Right atrium auricular region (tissue), 2 donors: ENCODE measurements at regions not wholly inside any gene's neighbourhood (a gene's known extent, or its start where the extent isn't known, plus 50 kb on each side); places are given as distances from the start of the nearest gene placed in this dataset.

Experiments
- DNase-seq: peaks from one replicate; pipeline ENCODE4 v3.0.0-alpha.2; 2019; ENCODE audit warnings: low spot score
- H3K27ac ChIP-seq, 2 donors: fragments of 200-600 bp; sonication (generic); 1 replicate in 1 of 2; 2 replicates in 1 of 2; pipeline ENCODE4 v1.5.1; 2016 to 2019
- H3K27me3 ChIP-seq, 2 donors: fragments of 200-600 bp; sonication (generic); one replicate each; pipeline versions ENCODE4 v1.5.1 to v1.6.0; 2017 to 2019
- H3K36me3 ChIP-seq: fragments of 200-600 bp; sonication (generic); one replicate; pipeline ENCODE4 v1.5.1; 2016
- H3K4me1 ChIP-seq, 2 donors: fragments of 200-600 bp; sonication (generic); one replicate each; pipeline versions ENCODE4 v1.5.1 to v1.6.0; 2017 to 2019
- H3K4me3 ChIP-seq, 2 donors: fragments of 200-600 bp; sonication (generic); 1 replicate in 1 of 2; 2 replicates in 1 of 2; pipeline ENCODE4 v1.5.1; 2017 to 2019; ENCODE audit warnings: mild to moderate bottlenecking in 1 of 2, moderate library complexity in 1 of 2
- H3K9me3 ChIP-seq, 2 donors: fragments of 200-600 bp; sonication (generic); one replicate each; pipeline ENCODE4 v1.5.1; 2019
- TF ChIP-seq, protein P1 (sequence below), 2 donors: fragments of 200-600 bp; sonication (generic); IDR thresholded peaks; one replicate each; pipeline ENCODE4 v1.5.1; 2019; ENCODE audit warnings: antibody characterized with exemption in 2 of 2

DNA sequence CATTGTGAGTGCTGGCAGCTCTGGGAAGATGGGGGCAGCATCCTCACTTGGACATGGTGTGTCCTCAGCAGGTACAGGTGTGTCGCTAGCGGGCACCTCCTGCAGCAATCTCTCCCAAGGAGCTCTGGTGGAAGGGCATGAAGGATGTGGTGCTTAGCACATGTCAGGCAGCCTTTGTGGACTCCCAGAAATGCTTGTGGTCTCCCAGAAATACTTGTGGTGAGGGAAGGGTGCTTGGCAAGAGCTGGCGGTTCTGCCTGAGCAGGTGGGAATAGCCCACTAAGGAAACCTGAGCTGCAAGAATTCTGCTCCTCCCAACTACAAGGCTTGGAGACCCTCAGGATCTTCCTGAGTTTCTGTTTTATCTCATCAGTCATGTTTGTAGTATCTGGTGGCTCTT, 371.6 kb downstream of the PRDM2 start:
- TF ChIP-seq, protein P1, sequence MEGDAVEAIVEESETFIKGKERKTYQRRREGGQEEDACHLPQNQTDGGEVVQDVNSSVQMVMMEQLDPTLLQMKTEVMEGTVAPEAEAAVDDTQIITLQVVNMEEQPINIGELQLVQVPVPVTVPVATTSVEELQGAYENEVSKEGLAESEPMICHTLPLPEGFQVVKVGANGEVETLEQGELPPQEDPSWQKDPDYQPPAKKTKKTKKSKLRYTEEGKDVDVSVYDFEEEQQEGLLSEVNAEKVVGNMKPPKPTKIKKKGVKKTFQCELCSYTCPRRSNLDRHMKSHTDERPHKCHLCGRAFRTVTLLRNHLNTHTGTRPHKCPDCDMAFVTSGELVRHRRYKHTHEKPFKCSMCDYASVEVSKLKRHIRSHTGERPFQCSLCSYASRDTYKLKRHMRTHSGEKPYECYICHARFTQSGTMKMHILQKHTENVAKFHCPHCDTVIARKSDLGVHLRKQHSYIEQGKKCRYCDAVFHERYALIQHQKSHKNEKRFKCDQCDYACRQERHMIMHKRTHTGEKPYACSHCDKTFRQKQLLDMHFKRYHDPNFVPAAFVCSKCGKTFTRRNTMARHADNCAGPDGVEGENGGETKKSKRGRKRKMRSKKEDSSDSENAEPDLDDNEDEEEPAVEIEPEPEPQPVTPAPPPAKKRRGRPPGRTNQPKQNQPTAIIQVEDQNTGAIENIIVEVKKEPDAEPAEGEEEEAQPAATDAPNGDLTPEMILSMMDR (IDR thresholded peaks at IDR 0.05): no peak
- H3K27me3 ChIP-seq: no peaks in the 10 kb centered on the region

DNA sequence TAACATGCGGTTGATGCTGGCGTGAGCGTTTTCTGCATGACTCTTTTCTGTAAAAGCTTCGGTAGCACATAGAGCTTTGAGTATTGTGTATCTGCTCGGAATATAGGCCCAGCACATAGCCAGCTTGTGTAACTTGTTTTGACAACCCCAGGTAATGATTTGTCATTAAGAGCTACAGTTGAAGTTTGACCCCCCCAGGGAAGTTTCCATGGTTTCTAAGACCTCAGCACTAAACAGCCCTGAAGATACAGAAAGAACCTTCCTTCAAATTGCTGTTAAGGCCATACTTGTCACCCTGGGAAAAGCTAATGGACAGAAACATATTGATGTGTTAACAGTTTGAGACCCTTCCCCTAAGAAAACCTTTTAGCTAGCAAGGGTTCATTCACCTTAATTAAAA, 380.7 kb downstream of the PRDM2 start:
- no peaks in the 10 kb centered on the region for H3K4me1 ChIP-seq
- no peaks in the 10 kb centered on the region for H3K36me3 ChIP-seq
- TF ChIP-seq, protein P1 (IDR thresholded peaks at IDR 0.05): no peak
- no peaks in the 10 kb centered on the region for H3K27me3 ChIP-seq
- no peak for DNase-seq
- no peaks in the 10 kb centered on the region for H3K9me3 ChIP-seq
- H3K27ac ChIP-seq: no peak overlapping the region
- no peak overlapping the region for H3K4me3 ChIP-seq

More for the DNA sequence above, 371.6 kb downstream of the PRDM2 start:
- H3K27ac ChIP-seq: no peak overlapping the region
- no peaks in the 10 kb centered on the region for H3K4me1 ChIP-seq
- H3K4me3 ChIP-seq: no peak overlapping the region
- no peaks in the 10 kb centered on the region for H3K36me3 ChIP-seq
- DNase-seq: no peak
- H3K9me3 ChIP-seq: no peaks in the 10 kb centered on the region

DNA sequence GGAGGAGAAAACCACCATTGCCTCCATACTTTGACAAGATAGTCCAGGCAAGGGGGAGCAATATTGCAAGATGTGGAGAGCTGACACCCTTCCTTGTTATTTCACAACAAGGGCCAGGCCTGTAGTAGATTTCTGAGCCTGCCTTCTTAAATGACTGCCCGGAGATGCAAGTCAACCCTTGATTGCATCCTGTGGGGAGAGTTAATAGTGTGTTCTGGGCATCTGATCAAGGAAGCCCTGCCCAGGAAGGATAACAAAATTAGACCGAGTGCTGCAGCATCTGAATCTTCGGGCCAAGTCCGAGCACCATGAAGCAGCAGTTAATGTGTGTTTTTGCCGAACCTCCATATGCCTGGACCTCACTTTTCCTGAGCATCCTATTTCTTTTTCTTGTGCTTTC, 382.3 kb downstream of the PRDM2 start:
- Histone ChIP-seq H3K27ac (no peak overlapping the region), H3K36me3 (no peaks in the 10 kb centered on the region), H3K4me1 (no peaks in the 10 kb centered on the region), H3K9me3 (no peaks in the 10 kb centered on the region), H3K27me3 (no peaks in the 10 kb centered on the region), H3K4me3 (no peak overlapping the region)
- DNase-seq: no peak
- TF ChIP-seq, protein P1 (IDR thresholded peaks at IDR 0.05): no peak

DNA sequence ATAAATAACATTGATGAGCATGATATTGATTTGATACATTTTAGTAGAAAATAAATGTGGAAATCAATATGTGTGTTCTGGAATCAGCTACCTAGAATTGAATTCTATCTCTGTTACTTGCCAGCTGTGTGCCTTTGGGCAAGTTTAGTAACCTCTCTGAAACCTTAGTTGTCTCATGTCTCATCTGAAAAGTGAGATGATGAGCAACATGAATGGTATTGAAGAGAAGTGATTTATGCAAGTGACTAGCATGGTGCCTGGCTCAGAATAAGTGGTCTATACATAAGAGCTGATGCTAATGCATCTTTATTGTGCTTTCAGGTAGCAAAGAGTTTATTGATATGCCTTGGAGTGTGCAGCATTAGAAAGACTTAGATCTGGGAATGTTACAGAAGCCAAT, 383.3 kb downstream of the PRDM2 start:
- H3K36me3 ChIP-seq: no peaks in the 10 kb centered on the region
- H3K27me3 ChIP-seq: no peaks in the 10 kb centered on the region
- H3K4me3 ChIP-seq: no peak overlapping the region
- H3K4me1 ChIP-seq: no peaks in the 10 kb centered on the region
- no peak overlapping the region for H3K27ac ChIP-seq
- DNase-seq: no peak
- TF ChIP-seq, protein P1 (IDR thresholded peaks at IDR 0.05): no peak
- no peaks in the 10 kb centered on the region for H3K9me3 ChIP-seq

DNA sequence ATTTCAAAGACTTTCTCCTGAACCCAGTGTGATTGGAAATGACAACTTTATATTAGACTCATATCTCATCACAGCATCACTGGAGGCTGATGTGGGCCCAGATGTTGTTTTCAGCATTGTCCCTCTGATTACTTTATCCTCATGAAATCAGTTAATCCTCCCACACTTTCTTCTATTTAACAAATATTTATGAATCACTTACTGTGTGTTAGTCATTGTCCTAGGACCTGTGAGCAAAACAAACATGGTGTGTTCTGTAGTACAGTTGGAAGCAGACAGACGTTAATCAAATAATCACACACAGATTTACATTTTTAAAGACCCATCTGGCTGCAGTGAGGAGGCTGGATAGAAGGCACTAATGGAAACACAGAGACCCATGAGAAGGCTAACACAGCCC, 383.7 kb downstream of the PRDM2 start:
- DNase-seq: no peak
- Histone ChIP-seq H3K4me3 (no peak overlapping the region), H3K36me3 (no peaks in the 10 kb centered on the region), H3K27ac (no peak overlapping the region), H3K9me3 (no peaks in the 10 kb centered on the region), H3K4me1 (no peaks in the 10 kb centered on the region), H3K27me3 (no peaks in the 10 kb centered on the region)
- TF ChIP-seq, protein P1 (IDR thresholded peaks at IDR 0.05): no peak

DNA sequence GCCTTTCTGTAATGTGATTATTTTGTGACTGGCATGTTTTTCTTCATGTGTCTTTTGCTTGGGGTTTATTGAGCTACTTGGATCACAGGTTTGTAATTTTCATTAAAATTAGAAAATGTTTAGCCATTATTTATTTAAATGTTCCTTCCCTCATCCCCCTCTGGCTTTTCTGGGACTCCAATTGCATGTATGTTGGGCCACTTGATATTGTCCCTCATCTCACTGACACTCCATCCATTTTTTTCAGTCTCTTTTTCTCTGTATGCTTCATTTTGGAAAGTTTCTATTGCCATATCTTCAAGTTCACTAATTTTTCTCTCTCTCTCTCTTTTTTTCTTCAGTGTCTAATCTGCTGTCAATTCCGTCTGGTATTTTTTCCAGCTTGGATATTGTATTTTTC, 390.1 kb downstream of the PRDM2 start:
- TF ChIP-seq, protein P1 (IDR thresholded peaks at IDR 0.05): no peak

More for the DNA sequence above, 390.1 kb downstream of the PRDM2 start:
- Histone ChIP-seq H3K4me3 (no peak overlapping the region), H3K36me3 (no peaks in the 10 kb centered on the region), H3K27me3 (no peaks in the 10 kb centered on the region), H3K27ac (no peak overlapping the region), H3K4me1 (no peaks in the 10 kb centered on the region), H3K9me3 (peaks cover 6 to 15% of the 10 kb centered on the region in 2 donors)
- DNase-seq: no peak
